HEK293 (cell line): ENCODE measurements at regions not wholly inside any gene's neighbourhood (a gene's known extent, or its start where the extent isn't known, plus 50 kb on each side); places are given as distances from the start of the nearest gene placed in this dataset.

ENCODE experiments used
- CTCF ChIA-PET: fragments of 350-600 bp; formaldehyde crosslinking; extraction: SDS; loops from one replicate; lab custom pipeline; 2021; ENCODE audit warnings: antibody characterized with exemption; lab: Yijun Ruan, JAX
- POLR2A ChIA-PET: fragments of 300-600 bp; formaldehyde crosslinking; extraction: SDS; loops from one replicate; lab custom pipeline; 2020; ENCODE audit warnings: antibody characterized with exemption, inconsistent platforms; lab: Yijun Ruan, JAX
- H3K27ac ChIP-seq: fragments of 200-500 bp; sonication (Bioruptor generic); 2 replicates; pipeline ENCODE4 v1.5.1; 2014; ENCODE audit warnings: low read depth, low read length, control low read depth, inconsistent platforms; ENCODE audit errors: extremely low read depth
- H3K36me3 ChIP-seq, 2 experiments: fragments of 200-500 bp in 1 of 2; sonication (Bioruptor generic) in 1 of 2; 1 replicate in 1 of 2; 2 replicates in 1 of 2; pipeline ENCODE4 v1.5.1; 2014 to 2017; ENCODE audit warnings: inconsistent platforms in 2 of 2, low read length in 2 of 2; ENCODE audit not compliant: control insufficient read depth in 2 of 2, insufficient read depth in 1 of 2
- H3K4me1 ChIP-seq: fragments of 200-500 bp; sonication (Bioruptor generic); 2 replicates; pipeline ENCODE4 v1.5.1; 2014; ENCODE audit warnings: mild to moderate bottlenecking, low read length, inconsistent platforms; ENCODE audit not compliant: control insufficient read depth, insufficient read depth
- H3K4me3 ChIP-seq: 2 replicates; pipeline ENCODE4 v1.5.1; 2011; ENCODE audit warnings: low read depth, mild to moderate bottlenecking, control low read depth, low read length, moderate library complexity
- H3K9me3 ChIP-seq: fragments of 200-500 bp; sonication (Bioruptor generic); 2 replicates; pipeline ENCODE4 v1.5.1; 2014; ENCODE audit warnings: low read depth, low read length, inconsistent platforms; ENCODE audit not compliant: control insufficient read depth, insufficient read depth
- AEBP2 ChIP-seq: fragments of 450-650 bp; formaldehyde crosslinking; IDR thresholded peaks from 2 replicates; pipeline ENCODE4 v1.5.1; 2016; ENCODE audit warnings: missing biosample characterization, missing genetic modification characterization, borderline replicate concordance
- GLIS1 ChIP-seq: fragments of 450-650 bp; formaldehyde crosslinking; IDR thresholded peaks from 2 replicates; pipeline ENCODE4 v1.5.1; 2016; ENCODE audit warnings: missing biosample characterization, missing genetic modification characterization
- HOXA7 ChIP-seq: sonication (generic); formaldehyde crosslinking; IDR thresholded peaks from 2 replicates; pipeline ENCODE4 v1.8.1; 2022; ENCODE audit warnings: missing genetic modification reagents, borderline replicate concordance
- KLF7 ChIP-seq: fragments of 450-650 bp; formaldehyde crosslinking; IDR thresholded peaks from 2 replicates; pipeline ENCODE4 v1.5.1; 2016; ENCODE audit warnings: missing biosample characterization, missing genetic modification characterization, borderline replicate concordance
- ZBTB7A ChIP-seq: fragments of 450-650 bp; formaldehyde crosslinking; IDR thresholded peaks from 2 replicates; pipeline ENCODE4 v1.5.1; 2016; ENCODE audit warnings: low read depth, missing biosample characterization, missing genetic modification characterization
- ZFP41 ChIP-seq: fragments of 450-650 bp; formaldehyde crosslinking; IDR thresholded peaks from 2 replicates; pipeline ENCODE4 v1.5.1; 2016; ENCODE audit warnings: missing biosample characterization, missing genetic modification characterization, borderline replicate concordance
- ZNF132 ChIP-seq: fragments of 450-650 bp; formaldehyde crosslinking; IDR thresholded peaks from 2 replicates; pipeline ENCODE4 v1.5.1; 2017; ENCODE audit warnings: missing biosample characterization, missing genetic modification characterization, borderline replicate concordance
- ZNF140 ChIP-seq: fragments of 450-650 bp; formaldehyde crosslinking; IDR thresholded peaks from 2 replicates; pipeline ENCODE4 v1.5.1; 2016; ENCODE audit warnings: missing biosample characterization, missing genetic modification characterization
- ZNF157 ChIP-seq: fragments of 450-650 bp; formaldehyde crosslinking; IDR thresholded peaks from 2 replicates; pipeline ENCODE4 v1.5.1; 2016; ENCODE audit warnings: missing biosample characterization, missing genetic modification characterization
- ZNF354C ChIP-seq: fragments of 450-650 bp; formaldehyde crosslinking; IDR thresholded peaks from 2 replicates; pipeline ENCODE4 v1.5.1; 2016; ENCODE audit warnings: missing biosample characterization, missing genetic modification characterization, low read depth, borderline replicate concordance
- ZNF37A ChIP-seq: fragments of 450-650 bp; IDR thresholded peaks from 2 replicates; pipeline ENCODE4 v1.5.1; 2018; ENCODE audit warnings: missing biosample characterization, missing genetic modification characterization
- ZNF48 ChIP-seq: fragments of 450-650 bp; formaldehyde crosslinking; IDR thresholded peaks from 2 replicates; pipeline ENCODE4 v1.5.1; 2016; ENCODE audit warnings: missing biosample characterization, missing genetic modification characterization
- ZNF544 ChIP-seq: fragments of 450-650 bp; formaldehyde crosslinking; IDR thresholded peaks from 2 replicates; pipeline ENCODE4 v1.5.0; 2017; ENCODE audit warnings: missing biosample characterization, missing genetic modification characterization
- ZNF558 ChIP-seq: fragments of 450-650 bp; formaldehyde crosslinking; IDR thresholded peaks from 2 replicates; pipeline ENCODE4 v1.5.1; 2016; ENCODE audit warnings: missing biosample characterization, missing genetic modification characterization
- ZNF596 ChIP-seq: fragments of 450-650 bp; IDR thresholded peaks from 2 replicates; pipeline ENCODE4 v1.5.0; 2018; ENCODE audit warnings: missing biosample characterization, mild to moderate bottlenecking, missing genetic modification characterization, moderate library complexity
- ZNF626 ChIP-seq: fragments of 450-650 bp; sonication (Bioruptor Pico); formaldehyde crosslinking; IDR thresholded peaks from 2 replicates; pipeline ENCODE4 v1.5.1; 2018; ENCODE audit warnings: missing biosample characterization, missing genetic modification characterization, inconsistent platforms
- ZNF645 ChIP-seq: fragments of 450-650 bp; formaldehyde crosslinking; IDR thresholded peaks from 2 replicates; pipeline ENCODE4; 2016; ENCODE audit warnings: missing biosample characterization, missing genetic modification characterization
- ZNF664 ChIP-seq: fragments of 450-650 bp; formaldehyde crosslinking; IDR thresholded peaks from 2 replicates; pipeline ENCODE4 v1.5.1; 2016; ENCODE audit warnings: missing biosample characterization, missing genetic modification characterization
- ZNF707 ChIP-seq: fragments of 450-650 bp; formaldehyde crosslinking; IDR thresholded peaks from 2 replicates; pipeline ENCODE4 v1.5.1; 2016; ENCODE audit warnings: missing biosample characterization, missing genetic modification characterization
- ZNF776 ChIP-seq: fragments of 450-650 bp; formaldehyde crosslinking; IDR thresholded peaks from 2 replicates; pipeline ENCODE4 v1.5.0; 2017; ENCODE audit warnings: missing biosample characterization, missing genetic modification characterization, borderline replicate concordance
- ZNF785 ChIP-seq: fragments of 450-650 bp; formaldehyde crosslinking; IDR thresholded peaks from 2 replicates; pipeline ENCODE4 v1.5.1; 2016; ENCODE audit warnings: missing biosample characterization, missing genetic modification characterization
- ZNF792 ChIP-seq: fragments of 450-650 bp; formaldehyde crosslinking; IDR thresholded peaks from 2 replicates; pipeline ENCODE4 v1.5.1; 2016; ENCODE audit warnings: missing biosample characterization, missing genetic modification characterization
- TF ChIP-seq, protein P1 (sequence below): fragments of 450-650 bp; formaldehyde crosslinking; IDR thresholded peaks from 2 replicates; pipeline ENCODE4 v1.5.1; 2016; ENCODE audit warnings: missing biosample characterization, missing genetic modification characterization, borderline replicate concordance

DNA sequence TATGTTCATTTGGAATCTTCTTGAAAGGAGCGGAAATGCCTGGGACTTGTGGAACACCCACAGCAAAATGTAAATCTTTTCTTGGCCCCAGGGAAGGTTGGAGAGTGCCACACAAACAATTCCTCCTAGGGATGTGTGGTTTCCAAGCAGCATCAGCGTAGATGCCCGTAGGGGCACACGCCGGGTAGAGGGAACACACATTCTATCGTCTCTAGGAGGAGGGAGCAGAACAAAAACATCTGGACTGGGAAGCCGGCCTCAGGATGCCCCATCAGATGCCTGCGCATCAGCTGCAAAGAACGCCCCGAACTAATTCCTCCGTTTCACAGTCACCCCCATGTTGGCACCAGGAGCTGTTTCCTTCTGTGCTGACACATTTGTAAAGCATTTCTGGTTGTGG is 357.9 kb upstream of the ZFHX3 start:
- H3K4me1 ChIP-seq, result no peaks in the 10 kb centered on the region
- POLR2A ChIA-PET, result no interaction called here
- no peak overlapping the region for H3K4me3 ChIP-seq
- H3K27ac ChIP-seq, result no peak overlapping the region
- H3K36me3 ChIP-seq, result no peaks in the 10 kb centered on the region
- TF ChIP-seq ZNF48 (tag by site-specific recombination), result no peak
- no peak for TF ChIP-seq ZNF785
- TF ChIP-seq ZFP41 (tag by site-specific recombination), result no peak
- no peak for TF ChIP-seq ZNF157 (tag by site-specific recombination)
- TF ChIP-seq GLIS1 (tag by site-specific recombination), result no peak
- no peak for TF ChIP-seq ZNF626 (tag by site-specific recombination)
- no peak for TF ChIP-seq ZNF596 (tag by site-specific recombination)
- CTCF ChIA-PET, result no interaction called here
- no peaks in the 10 kb centered on the region for H3K9me3 ChIP-seq

DNA sequence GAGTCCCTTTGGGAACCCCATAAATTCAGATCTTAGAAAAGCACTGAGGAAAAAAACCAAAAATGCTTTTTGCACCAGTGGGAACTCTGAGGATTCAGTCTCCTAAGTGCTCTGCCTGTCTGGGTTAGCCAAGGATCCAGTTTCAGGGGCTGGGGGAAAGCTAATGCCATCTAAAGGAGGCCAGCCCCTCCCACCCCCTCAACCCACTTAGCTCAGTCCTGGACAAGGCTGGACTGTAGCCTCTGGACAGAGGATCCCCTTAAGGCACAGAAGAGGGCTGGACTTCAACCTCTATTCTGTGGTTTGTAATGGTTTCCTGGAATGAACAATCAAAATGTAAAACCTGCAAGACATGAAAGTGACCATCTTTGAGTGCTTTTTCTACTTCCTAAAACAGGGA is 356.1 kb upstream of the ZFHX3 start:
- ChIA-PET CTCF (interaction anchor here (0.6 kb wide), 1 partner anchor 903 kb away, joined by 4 read pairs; no protein-coding TSS in a partner anchor), POLR2A (no interaction called here)
- Histone ChIP-seq H3K27ac (no peak overlapping the region), H3K36me3 (no peaks in the 10 kb centered on the region), H3K4me3 (no peak overlapping the region), H3K9me3 (no peaks in the 10 kb centered on the region), H3K4me1 (no peaks in the 10 kb centered on the region)
- TF ChIP-seq ZNF776 (tag by site-specific recombination) (no peak), ZNF140 (tag by site-specific recombination) (no peak), ZNF558 (no peak), HOXA7 (no peak), AEBP2 (tag by site-specific recombination) (no peak)

- TF ChIP-seq ZNF792 (tag by site-specific recombination) (no peak), KLF7 (tag by site-specific recombination) (no peak), ZNF544 (tag by site-specific recombination) (no peak), ZNF664 (tag by site-specific recombination) (no peak), ZNF707 (tag by site-specific recombination) (no peak), ZNF645 (no peak), ZNF132 (tag by site-specific recombination) (no peak), ZNF354C (no peak), ZBTB7A (tag by site-specific recombination) (no peak), ZNF37A (no peak)
- TF ChIP-seq, protein P1, sequence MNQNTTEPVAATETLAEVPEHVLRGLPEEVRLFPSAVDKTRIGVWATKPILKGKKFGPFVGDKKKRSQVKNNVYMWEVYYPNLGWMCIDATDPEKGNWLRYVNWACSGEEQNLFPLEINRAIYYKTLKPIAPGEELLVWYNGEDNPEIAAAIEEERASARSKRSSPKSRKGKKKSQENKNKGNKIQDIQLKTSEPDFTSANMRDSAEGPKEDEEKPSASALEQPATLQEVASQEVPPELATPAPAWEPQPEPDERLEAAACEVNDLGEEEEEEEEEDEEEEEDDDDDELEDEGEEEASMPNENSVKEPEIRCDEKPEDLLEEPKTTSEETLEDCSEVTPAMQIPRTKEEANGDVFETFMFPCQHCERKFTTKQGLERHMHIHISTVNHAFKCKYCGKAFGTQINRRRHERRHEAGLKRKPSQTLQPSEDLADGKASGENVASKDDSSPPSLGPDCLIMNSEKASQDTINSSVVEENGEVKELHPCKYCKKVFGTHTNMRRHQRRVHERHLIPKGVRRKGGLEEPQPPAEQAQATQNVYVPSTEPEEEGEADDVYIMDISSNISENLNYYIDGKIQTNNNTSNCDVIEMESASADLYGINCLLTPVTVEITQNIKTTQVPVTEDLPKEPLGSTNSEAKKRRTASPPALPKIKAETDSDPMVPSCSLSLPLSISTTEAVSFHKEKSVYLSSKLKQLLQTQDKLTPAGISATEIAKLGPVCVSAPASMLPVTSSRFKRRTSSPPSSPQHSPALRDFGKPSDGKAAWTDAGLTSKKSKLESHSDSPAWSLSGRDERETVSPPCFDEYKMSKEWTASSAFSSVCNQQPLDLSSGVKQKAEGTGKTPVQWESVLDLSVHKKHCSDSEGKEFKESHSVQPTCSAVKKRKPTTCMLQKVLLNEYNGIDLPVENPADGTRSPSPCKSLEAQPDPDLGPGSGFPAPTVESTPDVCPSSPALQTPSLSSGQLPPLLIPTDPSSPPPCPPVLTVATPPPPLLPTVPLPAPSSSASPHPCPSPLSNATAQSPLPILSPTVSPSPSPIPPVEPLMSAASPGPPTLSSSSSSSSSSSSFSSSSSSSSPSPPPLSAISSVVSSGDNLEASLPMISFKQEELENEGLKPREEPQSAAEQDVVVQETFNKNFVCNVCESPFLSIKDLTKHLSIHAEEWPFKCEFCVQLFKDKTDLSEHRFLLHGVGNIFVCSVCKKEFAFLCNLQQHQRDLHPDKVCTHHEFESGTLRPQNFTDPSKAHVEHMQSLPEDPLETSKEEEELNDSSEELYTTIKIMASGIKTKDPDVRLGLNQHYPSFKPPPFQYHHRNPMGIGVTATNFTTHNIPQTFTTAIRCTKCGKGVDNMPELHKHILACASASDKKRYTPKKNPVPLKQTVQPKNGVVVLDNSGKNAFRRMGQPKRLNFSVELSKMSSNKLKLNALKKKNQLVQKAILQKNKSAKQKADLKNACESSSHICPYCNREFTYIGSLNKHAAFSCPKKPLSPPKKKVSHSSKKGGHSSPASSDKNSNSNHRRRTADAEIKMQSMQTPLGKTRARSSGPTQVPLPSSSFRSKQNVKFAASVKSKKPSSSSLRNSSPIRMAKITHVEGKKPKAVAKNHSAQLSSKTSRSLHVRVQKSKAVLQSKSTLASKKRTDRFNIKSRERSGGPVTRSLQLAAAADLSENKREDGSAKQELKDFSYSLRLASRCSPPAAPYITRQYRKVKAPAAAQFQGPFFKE (tag by site-specific recombination), result no peak
- CTCF ChIA-PET, result interaction anchor here (0.8 kb wide), 1 partner anchor 149 kb away, joined by 4 read pairs; no protein-coding TSS in a partner anchor
These were observed 355.4 kb upstream of the ZFHX3 start for GRCh38 chr16:73403291-73403690.

More at GRCh38 chr16:73403291-73403690, 355.4 kb upstream of the ZFHX3 start:
- Histone ChIP-seq H3K4me1 (no peaks in the 10 kb centered on the region), H3K27ac (no peak overlapping the region), H3K4me3 (no peak overlapping the region), H3K9me3 (no peaks in the 10 kb centered on the region), H3K36me3 (no peaks in the 10 kb centered on the region)
- POLR2A ChIA-PET, result no interaction called here
